OCI-LY7 (cell line): ENCODE measurements at regions not wholly inside any gene's neighbourhood (a gene's known extent, or its start where the extent isn't known, plus 50 kb on each side); places are given as distances from the start of the nearest gene placed in this dataset.

Experiments used
- BruUV-seq: library from RNA; stranded (reverse); fragments of 400-500 nt; replicated peaks from 2 replicates; lab custom pipeline; 2021; lab: Mats Ljungman, UMichigan
- CTCF ChIA-PET: fragments of 300-600 bp; sonication (Branson Sonifier 250); formaldehyde crosslinking; loops from one replicate; lab custom pipeline; 2022; ENCODE audit warnings: antibody characterized with exemption; ENCODE audit not compliant: unreplicated experiment; lab: Charles Lee
- POLR2A ChIA-PET: fragments of 300-600 bp; sonication (Branson Sonifier 250); formaldehyde crosslinking; loops from one replicate; lab custom pipeline; 2022; ENCODE audit warnings: antibody characterized with exemption; lab: Charles Lee
- DNase-seq: peaks from one replicate; pipeline ENCODE4 v3.0.0-alpha.2; 2015; ENCODE audit warnings: low spot score
- H2AFZ ChIP-seq: fragments of 200-600 bp; sonication (generic), shearing (Covaris generic); 2 replicates; pipeline ENCODE4 v1.6.1; 2014; ENCODE audit warnings: mild to moderate bottlenecking, antibody characterized with exemption, low read length, moderate library complexity
- H3K27ac ChIP-seq: fragments of 200-600 bp; sonication (generic); 2 replicates; pipeline ENCODE4 v1.5.1; 2014; ENCODE audit warnings: mixed run types, low read depth, mild to moderate bottlenecking, moderate library complexity, low read length, inconsistent platforms; ENCODE audit not compliant: poor library complexity, severe bottlenecking
- H3K36me3 ChIP-seq: fragments of 200-600 bp; sonication (generic); 2 replicates; pipeline ENCODE4 v1.6.1; 2014; ENCODE audit warnings: mild to moderate bottlenecking, antibody characterized with exemption, low read length, moderate library complexity, mixed read lengths; ENCODE audit not compliant: insufficient read depth
- H3K4me1 ChIP-seq: fragments of 200-600 bp; sonication (generic); 2 replicates; pipeline ENCODE4 v1.5.1; 2014; ENCODE audit warnings: mild to moderate bottlenecking, low read length; ENCODE audit not compliant: insufficient read depth, poor library complexity, severe bottlenecking
- H3K4me2 ChIP-seq: fragments of 200-600 bp; sonication (generic); 2 replicates; pipeline ENCODE4 v1.6.1; 2014; ENCODE audit warnings: mild to moderate bottlenecking, low read length
- H3K4me3 ChIP-seq: fragments of 200-600 bp; sonication (generic); 2 replicates; pipeline ENCODE4 v1.5.1; 2014; ENCODE audit warnings: mild to moderate bottlenecking, low read depth, low read length; ENCODE audit not compliant: poor library complexity, severe bottlenecking
- H3K79me2 ChIP-seq: fragments of 200-600 bp; sonication (generic); 2 replicates; pipeline ENCODE4 v1.6.1; 2016; ENCODE audit warnings: low read depth, mild to moderate bottlenecking, low read length, moderate library complexity, mixed read lengths; ENCODE audit not compliant: insufficient read depth
- H3K9me2 ChIP-seq: fragments of 200-600 bp; sonication (generic); 2 replicates; pipeline ENCODE4 v1.6.1; 2016; ENCODE audit warnings: mild to moderate bottlenecking, low read length, mixed read lengths; ENCODE audit not compliant: insufficient read depth
- H3K9me3 ChIP-seq: fragments of 200-600 bp; sonication (generic); 2 replicates; pipeline ENCODE4 v1.6.1; 2014; ENCODE audit warnings: mild to moderate bottlenecking, mixed run types, low read length, mixed read lengths
- H4K20me1 ChIP-seq: fragments of 200-600 bp; sonication (generic); 2 replicates; pipeline ENCODE4 v1.6.1; 2014; ENCODE audit warnings: mild to moderate bottlenecking, antibody characterized with exemption, low read length, moderate library complexity, mixed read lengths; ENCODE audit not compliant: insufficient read depth
- CTCF ChIP-seq: fragments of 200-600 bp; sonication (generic); conservative IDR thresholded peaks from 2 replicates; pipeline ENCODE4 v1.5.1; 2014; ENCODE audit warnings: mild to moderate bottlenecking, antibody characterized with exemption, low read length, moderate library complexity, mixed read lengths
- EZH2phosphoT487 ChIP-seq: fragments of 200-600 bp; sonication (generic); IDR thresholded peaks from 2 replicates; pipeline ENCODE4 v1.6.1; 2018; ENCODE audit warnings: low read depth, borderline replicate concordance, mild to moderate bottlenecking, mixed run types, antibody characterized with exemption, low read length, moderate library complexity, mixed read lengths
- intact Hi-C: fragments of 100-400 bp; cut with micrococcal nuclease; formaldehyde crosslinking; loops from one replicate; pipeline ENCODE4 v1.10.0; 2022; ENCODE audit not compliant: unreplicated experiment

DNA sequence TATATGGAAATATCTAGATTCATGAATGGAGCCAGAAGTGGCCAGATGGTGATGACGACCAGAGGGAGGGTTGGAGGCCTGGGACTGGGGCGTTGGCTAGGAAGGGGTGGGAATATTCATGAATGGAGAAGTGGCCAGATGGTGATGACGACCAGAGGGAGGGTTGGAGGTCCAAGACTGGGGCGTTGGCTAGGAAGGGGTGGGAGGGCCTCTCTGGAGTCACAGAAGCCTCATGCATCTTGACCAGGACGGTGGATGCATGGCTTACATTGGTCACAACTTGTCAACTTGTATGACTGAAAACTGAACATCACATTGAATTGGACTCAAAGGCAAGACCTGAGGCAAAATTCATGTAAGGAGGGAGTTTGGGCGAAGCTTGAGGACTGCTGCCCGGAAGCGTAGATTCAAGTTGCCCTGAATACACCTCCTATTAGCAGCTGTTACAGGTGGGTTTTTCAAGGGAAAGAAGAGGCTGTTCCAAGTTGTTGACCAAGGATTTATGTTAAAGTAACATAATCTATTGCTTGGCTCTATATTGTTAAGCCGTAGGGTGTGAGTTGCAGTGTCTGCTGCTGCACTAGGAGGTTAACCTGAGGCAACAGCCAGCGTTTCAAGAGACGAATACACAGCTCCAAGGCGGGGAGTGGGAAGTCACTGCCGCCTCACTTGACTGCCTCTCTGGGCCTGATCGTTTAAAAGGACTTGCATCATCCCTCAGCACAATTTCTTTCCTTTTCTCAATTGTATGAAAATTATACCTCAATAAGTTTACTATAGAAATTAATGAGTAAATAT, 55.1 kb upstream of the FAM20C start:
- no TSS peak for BruUV-seq
- TF ChIP-seq CTCF, result no peak
- no peak for TF ChIP-seq EZH2phosphoT487
- Histone ChIP-seq H3K4me1 (no peaks in the 10 kb centered on the region), H3K4me2 (no peak overlapping the region), H3K27ac (no peak overlapping the region), H2AFZ (no peak overlapping the region), H3K9me3 (no peaks in the 10 kb centered on the region), H4K20me1 (no peaks in the 10 kb centered on the region), H3K9me2 (no peaks in the 10 kb centered on the region), H3K79me2 (no peaks in the 10 kb centered on the region), H3K36me3 (no peaks in the 10 kb centered on the region), H3K4me3 (no peak overlapping the region)
- ChIA-PET POLR2A (no interaction called here), CTCF (no interaction called here)
- no peak for DNase-seq
- intact Hi-C loops, result no loop called here

DNA sequence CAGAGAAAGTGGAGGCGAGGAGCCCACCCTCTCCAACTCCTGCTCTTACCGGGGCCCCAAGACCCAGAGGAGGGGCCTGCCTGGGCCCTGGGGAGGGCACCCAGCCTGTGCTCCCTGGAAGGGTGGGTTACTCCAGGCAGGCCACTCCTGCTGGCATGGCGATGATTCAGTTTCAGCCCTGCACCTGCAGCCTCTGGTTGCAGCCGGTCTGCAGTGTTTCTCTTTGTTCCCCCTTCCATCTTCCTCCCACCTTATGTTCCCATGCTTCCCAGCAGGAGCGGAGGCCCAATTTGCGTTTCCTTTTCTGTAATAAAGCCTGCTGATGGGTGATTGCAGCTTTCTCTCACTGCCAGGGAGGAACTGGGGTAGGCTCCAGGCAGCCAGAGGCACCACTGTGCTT, 53.2 kb upstream of the FAM20C start:
- ChIA-PET POLR2A (no interaction called here), CTCF (no interaction called here)
- Histone ChIP-seq H4K20me1 (no peaks in the 10 kb centered on the region), H3K9me2 (no peaks in the 10 kb centered on the region), H3K27ac (no peak overlapping the region), H3K9me3 (no peaks in the 10 kb centered on the region), H3K79me2 (no peaks in the 10 kb centered on the region), H3K4me1 (peaks cover 5% of the 10 kb centered on the region), H3K4me3 (no peak overlapping the region), H3K4me2 (no peak overlapping the region), H3K36me3 (no peaks in the 10 kb centered on the region), H2AFZ (no peak overlapping the region)
- intact Hi-C loops, result no loop called here
- no TSS peak for BruUV-seq
- DNase-seq, result no peak
- TF ChIP-seq CTCF (no peak), EZH2phosphoT487 (no peak)

- Histone ChIP-seq H3K4me2 (no peak overlapping the region), H3K4me1 (peaks cover 10% of the 10 kb centered on the region), H4K20me1 (no peaks in the 10 kb centered on the region), H3K9me3 (no peaks in the 10 kb centered on the region), H3K27ac (no peak overlapping the region), H2AFZ (no peak overlapping the region), H3K36me3 (no peaks in the 10 kb centered on the region), H3K79me2 (no peaks in the 10 kb centered on the region), H3K4me3 (no peak overlapping the region), H3K9me2 (no peaks in the 10 kb centered on the region)
- POLR2A ChIA-PET, result no interaction called here
- intact Hi-C loops, result no loop called here
- CTCF ChIA-PET, result no interaction called here
- TF ChIP-seq EZH2phosphoT487 (no peak), CTCF (no peak)
- BruUV-seq, result no TSS peak
- DNase-seq, result no peak
Observed at GRCh38 chr7:139561-140243, 52.7 kb upstream of the FAM20C start.
